ENCODE measurements at regions not wholly inside any gene's neighbourhood (a gene's known extent, or its start where the extent isn't known, plus 50 kb on each side); places are given as distances from the start of the nearest gene placed in this dataset.

GRCh38 chr17:74148446-74148845 lies 55.0 kb upstream of the RPL38 start:
- POLR2A ChIA-PET = no interaction called here
- CTCF ChIA-PET = interaction anchor here (1.2 kb wide), 1 partner anchor 58 kb away, joined by 3 read pairs; no protein-coding TSS in a partner anchor
- TF ChIP-seq CTCF (IDR thresholded peaks at IDR 0.05; ENCODE audit: control extremely low read depth, extremely low read depth, low read depth, missing control alignments) = no peak
- DNase-seq (ENCODE audit: extremely low spot score) = no peak

- TF ChIP-seq CTCF (IDR thresholded peaks at IDR 0.05; ENCODE audit: control extremely low read depth, extremely low read depth, low read depth, missing control alignments) = no peak
- no peak for DNase-seq (ENCODE audit: extremely low spot score)
- ChIA-PET CTCF (interaction anchor here (1.2 kb wide), 1 partner anchor 59 kb away, joined by 3 read pairs; no protein-coding TSS in a partner anchor), POLR2A (no interaction called here)
These were observed 54.4 kb upstream of the RPL38 start for GRCh38 chr17:74148901-74149596.

GRCh38 chr17:74149597-74150427 lies 53.7 kb upstream of the RPL38 start:
- DNase-seq (ENCODE audit: extremely low spot score) = no peak
- TF ChIP-seq CTCF (IDR thresholded peaks at IDR 0.05; ENCODE audit: control extremely low read depth, extremely low read depth, low read depth, missing control alignments) = no peak
- POLR2A ChIA-PET = no interaction called here
- CTCF ChIA-PET = no interaction called here

- no peak for TF ChIP-seq CTCF (IDR thresholded peaks at IDR 0.05; ENCODE audit: control extremely low read depth, extremely low read depth, low read depth, missing control alignments)
- CTCF ChIA-PET = no interaction called here
- DNase-seq (ENCODE audit: extremely low spot score) = no peak
- POLR2A ChIA-PET = no interaction called here
These were observed 53.0 kb upstream of the RPL38 start for GRCh38 chr17:74150428-74151025.

GRCh38 chr17:74151551-74152315 lies 51.7 kb upstream of the RPL38 start:
- TF ChIP-seq CTCF (IDR thresholded peaks at IDR 0.05; ENCODE audit: control extremely low read depth, extremely low read depth, low read depth, missing control alignments) = no peak
- CTCF ChIA-PET = no interaction called here
- POLR2A ChIA-PET = no interaction called here
- no peak for DNase-seq (ENCODE audit: extremely low spot score)

Measured in GM10248 (cell line).